ENCODE measurements at regions not wholly inside any gene's neighbourhood (a gene's known extent, or its start where the extent isn't known, plus 50 kb on each side); places are given as distances from the start of the nearest gene placed in this dataset.

DNA sequence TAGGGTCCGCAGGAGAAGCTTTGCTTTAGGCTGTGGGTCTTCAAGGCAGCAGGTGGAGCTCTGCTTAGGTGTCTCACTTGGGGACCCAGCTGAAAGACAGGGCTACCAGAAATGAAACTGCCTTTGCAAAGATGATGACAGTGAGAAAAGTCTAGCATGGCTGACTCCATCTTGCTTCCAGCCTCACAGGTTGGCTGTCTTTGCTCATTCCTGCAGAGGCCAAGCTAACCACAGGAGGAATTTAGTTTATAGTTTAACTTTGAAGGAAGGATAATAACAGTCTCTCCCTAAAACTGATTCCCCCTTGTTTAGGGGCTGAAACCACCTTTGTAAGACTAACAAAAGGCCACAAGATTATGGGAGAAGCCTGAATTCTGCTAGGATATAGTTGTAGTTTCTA, 252.4 kb downstream of the UQCRFS1 start:
- H3K27me3 ChIP-seq (ENCODE audit: insufficient read depth, low read length, poor library complexity, severe bottlenecking), result no peaks in the 10 kb centered on the region
- Mint-ChIP-seq H3K4me3 (no peak overlapping the region), H3K27me3 (peaks cover 4 to 7% of the 10 kb centered on the region in 2 donors), H3K9me3 (peaks cover 0 to 4% (median 0%) of the 10 kb centered on the region in 5 donors), H3K36me3 (no peaks in the 10 kb centered on the region), H3K27ac (no peak overlapping the region), H3K4me1 (no peaks in the 10 kb centered on the region)
- H3K4me3 ChIP-seq (ENCODE audit: low read length), result no peak overlapping the region
- ChIA-PET CTCF (no interaction called here), POLR2A (no interaction called here)
- no peak for DNase-seq
- H3K9me3 ChIP-seq (ENCODE audit: low read length), result no peaks in the 10 kb centered on the region
- H3K4me1 ChIP-seq (ENCODE audit: insufficient read depth, low read length), result no peaks in the 10 kb centered on the region
- H3K27ac ChIP-seq (ENCODE audit: low read depth, low read length), result no peak overlapping the region
- no peaks in the 10 kb centered on the region for H3K36me3 ChIP-seq (ENCODE audit: insufficient read depth, low read length)

DNA sequence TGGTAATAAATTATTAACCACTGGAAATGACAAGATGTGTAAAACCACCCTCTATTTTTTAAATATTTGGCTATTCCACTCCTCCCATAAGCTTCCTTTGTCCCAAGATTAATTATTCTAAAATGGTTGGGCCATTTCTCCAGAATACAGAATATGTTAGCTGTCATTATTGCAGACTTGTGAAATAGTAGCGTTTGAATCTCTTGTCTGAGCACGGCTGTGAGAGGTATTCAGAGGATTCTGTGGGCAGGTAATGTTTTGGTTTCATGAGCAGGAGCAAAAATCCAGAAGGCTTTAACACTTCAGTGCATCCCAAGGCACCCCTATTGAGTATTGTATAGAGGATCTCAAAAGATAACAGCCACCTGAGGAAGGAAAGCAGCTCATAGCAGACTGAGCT, 256.0 kb downstream of the UQCRFS1 start:
- H3K9me3 ChIP-seq (ENCODE audit: low read length), result no peaks in the 10 kb centered on the region
- no peaks in the 10 kb centered on the region for H3K4me1 Mint-ChIP-seq
- H3K36me3 ChIP-seq (ENCODE audit: insufficient read depth, low read length), result no peaks in the 10 kb centered on the region
- peaks cover 4% of the 10 kb centered on the region in 2 donors for H3K27me3 Mint-ChIP-seq
- no peak overlapping the region for H3K4me3 Mint-ChIP-seq
- H3K27me3 ChIP-seq (ENCODE audit: insufficient read depth, low read length, poor library complexity, severe bottlenecking), result no peaks in the 10 kb centered on the region
- H3K27ac ChIP-seq (ENCODE audit: low read depth, low read length), result no peak overlapping the region
- H3K36me3 Mint-ChIP-seq, result no peaks in the 10 kb centered on the region
- H3K9me3 Mint-ChIP-seq, result peaks cover 0 to 16% (median 2%) of the 10 kb centered on the region in 5 donors
- DNase-seq, result no peak
- no peak overlapping the region for H3K27ac Mint-ChIP-seq
- H3K4me1 ChIP-seq (ENCODE audit: insufficient read depth, low read length), result no peaks in the 10 kb centered on the region
- ChIA-PET CTCF (no interaction called here), POLR2A (no interaction called here)
- no peak overlapping the region for H3K4me3 ChIP-seq (ENCODE audit: low read length)

DNA sequence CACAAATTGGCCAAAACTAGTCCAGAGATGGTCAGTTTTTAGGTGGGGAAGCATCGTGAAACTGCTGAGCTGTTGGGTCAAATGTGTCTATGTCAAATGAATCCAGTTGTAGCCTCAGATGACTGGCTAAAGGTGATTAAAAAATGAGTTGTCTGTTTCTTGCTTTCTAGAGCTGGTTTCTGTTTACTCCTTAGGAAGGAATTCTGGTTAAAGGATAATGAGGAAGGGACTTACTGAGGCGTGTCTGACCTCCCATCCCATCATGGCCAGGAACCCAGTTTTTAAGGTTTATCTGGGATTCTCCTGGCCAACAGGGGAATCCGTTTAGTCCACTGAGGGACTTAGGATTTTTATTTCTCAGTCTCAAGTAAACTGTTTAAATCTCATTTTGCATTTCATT, 256.5 kb downstream of the UQCRFS1 start:
- Mint-ChIP-seq H3K4me3 (no peak overlapping the region), H3K36me3 (no peaks in the 10 kb centered on the region), H3K27me3 (peaks cover 4% of the 10 kb centered on the region in 2 donors), H3K27ac (no peak overlapping the region), H3K9me3 (peaks cover 0 to 16% (median 2%) of the 10 kb centered on the region in 5 donors), H3K4me1 (no peaks in the 10 kb centered on the region)
- no peaks in the 10 kb centered on the region for H3K36me3 ChIP-seq (ENCODE audit: insufficient read depth, low read length)
- no peaks in the 10 kb centered on the region for H3K4me1 ChIP-seq (ENCODE audit: insufficient read depth, low read length)
- CTCF ChIA-PET, result no interaction called here
- POLR2A ChIA-PET, result no interaction called here
- no peak for DNase-seq
- no peak overlapping the region for H3K4me3 ChIP-seq (ENCODE audit: low read length)
- H3K27ac ChIP-seq (ENCODE audit: low read depth, low read length), result no peak overlapping the region
- no peaks in the 10 kb centered on the region for H3K9me3 ChIP-seq (ENCODE audit: low read length)
- H3K27me3 ChIP-seq (ENCODE audit: insufficient read depth, low read length, poor library complexity, severe bottlenecking), result no peaks in the 10 kb centered on the region

DNA sequence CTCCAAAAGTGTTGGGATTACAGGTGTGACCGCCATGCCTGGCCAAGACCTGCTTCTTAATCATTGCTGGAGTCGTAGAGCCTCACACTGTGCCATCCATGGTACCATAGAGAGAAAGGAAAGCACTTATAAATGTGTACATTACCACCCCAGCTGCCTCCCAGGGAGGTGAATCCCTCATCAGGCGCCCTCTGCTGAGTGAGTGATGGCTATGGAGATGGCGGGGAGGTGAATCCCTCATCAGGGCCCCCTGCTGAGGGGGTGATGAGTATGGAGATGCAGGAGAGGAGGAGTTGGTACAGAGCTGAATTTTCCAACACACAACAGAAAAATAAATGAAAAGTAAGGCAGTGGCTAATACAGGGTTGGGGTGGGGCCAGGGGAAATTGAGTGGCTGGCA, 263.4 kb downstream of the UQCRFS1 start:
- H3K9me3 ChIP-seq (ENCODE audit: low read length), result no peaks in the 10 kb centered on the region
- no peaks in the 10 kb centered on the region for H3K4me1 Mint-ChIP-seq
- H3K27ac Mint-ChIP-seq, result no peak overlapping the region
- no peaks in the 10 kb centered on the region for H3K36me3 ChIP-seq (ENCODE audit: insufficient read depth, low read length)
- H3K27ac ChIP-seq (ENCODE audit: low read depth, low read length), result no peak overlapping the region
- no peak for DNase-seq
- no peaks in the 10 kb centered on the region for H3K4me1 ChIP-seq (ENCODE audit: insufficient read depth, low read length)
- H3K4me3 Mint-ChIP-seq, result no peak overlapping the region
- H3K27me3 Mint-ChIP-seq, result peaks cover 0 to 2% of the 10 kb centered on the region in 2 donors
- POLR2A ChIA-PET, result no interaction called here
- no peak overlapping the region for H3K4me3 ChIP-seq (ENCODE audit: low read length)
- H3K36me3 Mint-ChIP-seq, result peaks cover 0 to 3% (median 0%) of the 10 kb centered on the region in 3 donors
- CTCF ChIA-PET, result no interaction called here
- peaks cover 0 to 7% (median 2%) of the 10 kb centered on the region in 5 donors for H3K9me3 Mint-ChIP-seq
- H3K27me3 ChIP-seq (ENCODE audit: insufficient read depth, low read length, poor library complexity, severe bottlenecking), result no peaks in the 10 kb centered on the region

DNA sequence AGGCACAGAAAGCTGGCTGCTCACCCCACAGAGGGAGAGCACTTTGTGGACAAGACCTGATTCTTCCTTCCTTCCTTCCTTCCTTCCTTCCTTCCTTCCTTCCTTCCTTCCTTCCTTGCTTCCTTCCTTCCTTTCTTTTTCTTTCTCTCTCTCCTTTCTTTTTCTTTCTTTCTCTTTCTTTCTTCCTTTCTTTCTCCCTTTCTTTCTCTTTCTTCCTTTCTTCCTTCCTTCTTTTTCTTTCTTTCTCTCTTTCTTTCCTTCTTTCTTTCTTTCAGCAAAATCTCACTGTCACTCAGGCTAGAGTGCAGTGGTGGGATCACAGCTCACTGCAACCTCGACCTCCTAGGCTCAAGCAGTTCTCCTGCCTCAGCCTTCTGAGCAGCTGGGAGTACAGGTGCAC, 263.9 kb downstream of the UQCRFS1 start:
- peaks cover 0 to 3% (median 0%) of the 10 kb centered on the region in 3 donors for H3K36me3 Mint-ChIP-seq

DNA sequence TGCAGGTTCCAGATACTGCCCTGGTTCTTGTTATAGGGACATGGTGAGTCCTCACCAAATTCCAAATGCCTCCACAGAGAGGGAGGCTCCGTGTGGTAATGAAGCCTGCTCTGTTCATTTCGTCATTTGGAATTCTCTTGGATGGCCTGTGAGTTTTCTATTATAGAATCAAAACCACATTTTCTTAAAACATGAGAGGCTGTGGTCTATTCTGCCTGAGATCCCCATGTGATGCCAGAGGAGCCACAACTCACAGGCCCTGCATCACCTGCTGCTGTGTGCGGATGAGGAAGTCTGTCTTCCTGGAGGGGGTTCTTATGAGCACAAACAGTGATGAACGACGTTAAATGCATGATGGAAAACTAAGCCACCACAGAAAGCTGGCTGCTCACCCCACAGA, 264.4 kb downstream of the UQCRFS1 start:
- Histone ChIP-seq H3K4me3 (ENCODE audit: low read length) (no peak overlapping the region), H3K27ac (ENCODE audit: low read depth, low read length) (no peak overlapping the region), H3K4me1 (ENCODE audit: insufficient read depth, low read length) (no peaks in the 10 kb centered on the region), H3K36me3 (ENCODE audit: insufficient read depth, low read length) (no peaks in the 10 kb centered on the region), H3K9me3 (ENCODE audit: low read length) (no peaks in the 10 kb centered on the region), H3K27me3 (ENCODE audit: insufficient read depth, low read length, poor library complexity, severe bottlenecking) (no peaks in the 10 kb centered on the region)
- Mint-ChIP-seq H3K4me3 (no peak overlapping the region), H3K27ac (no peak overlapping the region), H3K27me3 (peaks cover 0 to 2% of the 10 kb centered on the region in 2 donors), H3K9me3 (peaks cover 0 to 7% (median 0%) of the 10 kb centered on the region in 5 donors), H3K4me1 (no peaks in the 10 kb centered on the region), H3K36me3 (peaks cover 0 to 3% (median 0%) of the 10 kb centered on the region in 3 donors)
- DNase-seq, result no peak
- ChIA-PET CTCF (no interaction called here), POLR2A (no interaction called here)

More for the DNA sequence above, 263.9 kb downstream of the UQCRFS1 start:
- H3K4me3 ChIP-seq (ENCODE audit: low read length), result no peak overlapping the region
- no peak overlapping the region for H3K27ac Mint-ChIP-seq
- ChIA-PET CTCF (no interaction called here), POLR2A (no interaction called here)
- no peak overlapping the region for H3K27ac ChIP-seq (ENCODE audit: low read depth, low read length)
- no peaks in the 10 kb centered on the region for H3K27me3 ChIP-seq (ENCODE audit: insufficient read depth, low read length, poor library complexity, severe bottlenecking)
- H3K36me3 ChIP-seq (ENCODE audit: insufficient read depth, low read length), result no peaks in the 10 kb centered on the region
- no peak overlapping the region for H3K4me3 Mint-ChIP-seq
- no peaks in the 10 kb centered on the region for H3K4me1 Mint-ChIP-seq
- H3K27me3 Mint-ChIP-seq, result peaks cover 0 to 2% of the 10 kb centered on the region in 2 donors
- no peak for DNase-seq
- H3K9me3 ChIP-seq (ENCODE audit: low read length), result no peaks in the 10 kb centered on the region
- H3K9me3 Mint-ChIP-seq, result peaks cover 0 to 7% (median 0%) of the 10 kb centered on the region in 5 donors
- H3K4me1 ChIP-seq (ENCODE audit: insufficient read depth, low read length), result no peaks in the 10 kb centered on the region

DNA sequence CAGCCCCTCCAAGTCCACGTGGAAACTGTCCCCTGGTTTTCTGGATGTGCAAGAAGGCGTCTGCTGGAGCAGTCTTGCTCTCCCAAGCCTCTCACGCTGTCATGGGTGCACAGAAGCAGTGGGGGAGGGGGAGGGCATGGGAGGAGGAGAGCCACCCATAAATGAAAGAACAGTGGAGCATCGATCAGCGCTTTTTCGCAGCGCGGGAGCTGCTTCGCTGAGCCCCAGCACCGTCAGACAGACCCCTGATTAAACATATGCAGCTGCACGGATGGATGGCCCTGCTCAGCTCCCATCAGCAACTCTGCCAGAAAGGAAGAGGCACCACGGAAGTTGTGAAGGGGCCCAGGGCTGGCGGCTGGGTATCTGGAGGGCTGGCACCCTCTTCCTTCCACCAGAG, 264.9 kb downstream of the UQCRFS1 start:
- CTCF ChIA-PET, result no interaction called here
- no peak overlapping the region for H3K4me3 Mint-ChIP-seq
- no peak overlapping the region for H3K27ac Mint-ChIP-seq
- DNase-seq, result no peak
- H3K4me1 ChIP-seq (ENCODE audit: insufficient read depth, low read length), result no peaks in the 10 kb centered on the region
- POLR2A ChIA-PET, result no interaction called here
- H3K27me3 ChIP-seq (ENCODE audit: insufficient read depth, low read length, poor library complexity, severe bottlenecking), result no peaks in the 10 kb centered on the region
- H3K9me3 Mint-ChIP-seq, result peaks cover 0 to 5% (median 0%) of the 10 kb centered on the region in 5 donors
- H3K9me3 ChIP-seq (ENCODE audit: low read length), result no peaks in the 10 kb centered on the region
- no peaks in the 10 kb centered on the region for H3K4me1 Mint-ChIP-seq
- H3K36me3 ChIP-seq (ENCODE audit: insufficient read depth, low read length), result no peaks in the 10 kb centered on the region
- H3K4me3 ChIP-seq (ENCODE audit: low read length), result no peak overlapping the region
- no peak overlapping the region for H3K27ac ChIP-seq (ENCODE audit: low read depth, low read length)
- H3K36me3 Mint-ChIP-seq, result peaks cover 0 to 3% (median 0%) of the 10 kb centered on the region in 3 donors
- H3K27me3 Mint-ChIP-seq, result peaks cover 0 to 2% of the 10 kb centered on the region in 2 donors

DNA sequence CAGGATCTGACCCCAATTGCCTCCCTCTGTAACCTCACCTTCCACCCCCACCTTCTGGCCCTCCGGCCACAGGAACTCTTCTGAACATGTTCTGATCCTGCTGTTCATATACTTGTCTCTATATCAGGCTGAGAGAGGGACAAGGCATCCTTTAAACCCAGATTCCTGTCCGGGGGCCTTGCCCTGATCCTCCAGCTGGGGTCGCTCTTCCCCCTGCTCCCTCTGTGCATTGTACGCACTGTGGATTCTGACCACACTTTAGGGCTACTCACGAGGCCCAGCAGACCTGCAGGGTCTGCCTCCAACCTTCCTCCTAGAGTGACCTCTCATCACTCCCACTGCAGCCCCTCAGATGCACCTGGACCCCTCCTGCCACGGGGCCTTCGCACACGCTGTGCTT, 269.3 kb downstream of the UQCRFS1 start:
- H3K9me3 ChIP-seq (ENCODE audit: low read length), result no peaks in the 10 kb centered on the region
- peaks cover 0 to 3% (median 0%) of the 10 kb centered on the region in 3 donors for H3K36me3 Mint-ChIP-seq
- no peaks in the 10 kb centered on the region for H3K27me3 ChIP-seq (ENCODE audit: insufficient read depth, low read length, poor library complexity, severe bottlenecking)
- no peak for DNase-seq
- no peak overlapping the region for H3K27ac Mint-ChIP-seq
- no peak overlapping the region for H3K27ac ChIP-seq (ENCODE audit: low read depth, low read length)
- no peaks in the 10 kb centered on the region for H3K4me1 ChIP-seq (ENCODE audit: insufficient read depth, low read length)
- H3K27me3 Mint-ChIP-seq, result peaks cover 2 to 3% of the 10 kb centered on the region in 2 donors
- CTCF ChIA-PET, result no interaction called here
- H3K36me3 ChIP-seq (ENCODE audit: insufficient read depth, low read length), result no peaks in the 10 kb centered on the region
- POLR2A ChIA-PET, result no interaction called here
- no peaks in the 10 kb centered on the region for H3K4me1 Mint-ChIP-seq
- no peak overlapping the region for H3K4me3 Mint-ChIP-seq
- H3K9me3 Mint-ChIP-seq, result peaks cover 0 to 5% (median 2%) of the 10 kb centered on the region in 5 donors
- H3K4me3 ChIP-seq (ENCODE audit: low read length), result no peak overlapping the region

DNA sequence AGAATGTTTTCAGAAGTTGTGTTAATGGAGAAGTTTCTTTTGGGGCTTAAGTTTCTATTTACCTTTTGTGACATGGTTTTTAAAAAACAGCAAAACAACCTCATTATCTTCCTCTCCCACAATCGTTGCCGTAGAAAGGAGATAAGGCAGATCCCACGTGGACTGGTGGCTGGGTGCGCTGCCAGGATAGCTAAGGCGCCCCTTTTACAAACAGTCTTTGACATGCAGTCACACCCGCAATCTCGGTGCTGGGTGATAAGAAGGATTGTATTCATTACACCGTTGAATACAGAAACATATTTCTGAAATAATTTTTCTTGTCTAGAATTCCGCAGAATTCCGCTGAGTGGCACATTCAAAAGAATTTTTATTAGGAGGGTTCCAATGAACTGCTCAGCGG, 271.1 kb downstream of the UQCRFS1 start:
- no peak overlapping the region for H3K4me3 Mint-ChIP-seq
- no peak overlapping the region for H3K27ac ChIP-seq (ENCODE audit: low read depth, low read length)
- CTCF ChIA-PET, result no interaction called here
- H3K36me3 Mint-ChIP-seq, result peaks cover 0 to 3% (median 0%) of the 10 kb centered on the region in 3 donors
- H3K4me1 ChIP-seq (ENCODE audit: insufficient read depth, low read length), result no peaks in the 10 kb centered on the region
- no peaks in the 10 kb centered on the region for H3K4me1 Mint-ChIP-seq
- H3K27me3 Mint-ChIP-seq, result peaks cover 0 to 3% of the 10 kb centered on the region in 2 donors
- no peaks in the 10 kb centered on the region for H3K9me3 ChIP-seq (ENCODE audit: low read length)
- POLR2A ChIA-PET, result no interaction called here
- no peaks in the 10 kb centered on the region for H3K36me3 ChIP-seq (ENCODE audit: insufficient read depth, low read length)
- no peak overlapping the region for H3K4me3 ChIP-seq (ENCODE audit: low read length)
- H3K27ac Mint-ChIP-seq, result no peak overlapping the region
- peaks cover 0 to 8% (median 2%) of the 10 kb centered on the region in 5 donors for H3K9me3 Mint-ChIP-seq
- no peak for DNase-seq
- no peaks in the 10 kb centered on the region for H3K27me3 ChIP-seq (ENCODE audit: insufficient read depth, low read length, poor library complexity, severe bottlenecking)

All from CD8-positive, alpha-beta memory T cell (primary cell).